ENCODE measurements at regions not wholly inside any gene's neighbourhood (a gene's known extent, or its start where the extent isn't known, plus 50 kb on each side); places are given as distances from the start of the nearest gene placed in this dataset.

GRCh38 chr5:71789746-71790145 lies 70.7 kb downstream of the CARTPT start:
- TF ChIP-seq FOXP2 (optimal IDR thresholded peaks at IDR 0.05; ENCODE audit: borderline replicate concordance, extremely low read depth, extremely low read length, insufficient read depth) (no peak), SIN3A (IDR thresholded peaks at IDR 0.05; ENCODE audit: borderline replicate concordance, insufficient read depth, low read length) (no peak), POLR2AphosphoS5 (IDR thresholded peaks at IDR 0.05; ENCODE audit: low read depth, low read length) (no peak), REST (IDR thresholded peaks at IDR 0.05; ENCODE audit: insufficient read depth in 1 of 2, low read depth in 2 of 2, low read length in 2 of 2) (no peak), TAF1 (IDR thresholded peaks at IDR 0.05; ENCODE audit: borderline replicate concordance, insufficient read depth, low read length) (no peak)

GRCh38 chr5:71790433-71790832 lies 71.4 kb downstream of the CARTPT start:
- TF ChIP-seq REST (IDR thresholded peaks at IDR 0.05; ENCODE audit: insufficient read depth in 1 of 2, low read depth in 2 of 2, low read length in 2 of 2): no peak
- TF ChIP-seq TAF1 (IDR thresholded peaks at IDR 0.05; ENCODE audit: borderline replicate concordance, insufficient read depth, low read length): no peak
- TF ChIP-seq POLR2AphosphoS5 (IDR thresholded peaks at IDR 0.05; ENCODE audit: low read depth, low read length): no peak
- no peak for TF ChIP-seq FOXP2 (optimal IDR thresholded peaks at IDR 0.05; ENCODE audit: borderline replicate concordance, extremely low read depth, extremely low read length, insufficient read depth)
- TF ChIP-seq SIN3A (IDR thresholded peaks at IDR 0.05; ENCODE audit: borderline replicate concordance, insufficient read depth, low read length): no peak

GRCh38 chr5:71794061-71794695 lies 75.1 kb downstream of the CARTPT start:
- no peak for TF ChIP-seq REST (IDR thresholded peaks at IDR 0.05; ENCODE audit: insufficient read depth in 1 of 2, low read depth in 2 of 2, low read length in 2 of 2)
- no peak for TF ChIP-seq TAF1 (IDR thresholded peaks at IDR 0.05; ENCODE audit: borderline replicate concordance, insufficient read depth, low read length)
- no peak for TF ChIP-seq POLR2AphosphoS5 (IDR thresholded peaks at IDR 0.05; ENCODE audit: low read depth, low read length)
- TF ChIP-seq SIN3A (IDR thresholded peaks at IDR 0.05; ENCODE audit: borderline replicate concordance, insufficient read depth, low read length): no peak
- no peak for TF ChIP-seq FOXP2 (optimal IDR thresholded peaks at IDR 0.05; ENCODE audit: borderline replicate concordance, extremely low read depth, extremely low read length, insufficient read depth)

- TF ChIP-seq POLR2AphosphoS5 (IDR thresholded peaks at IDR 0.05; ENCODE audit: low read depth, low read length) (no peak), REST (IDR thresholded peaks at IDR 0.05; ENCODE audit: insufficient read depth in 1 of 2, low read depth in 2 of 2, low read length in 2 of 2) (no peak), SIN3A (IDR thresholded peaks at IDR 0.05; ENCODE audit: borderline replicate concordance, insufficient read depth, low read length) (no peak), FOXP2 (optimal IDR thresholded peaks at IDR 0.05; ENCODE audit: borderline replicate concordance, extremely low read depth, extremely low read length, insufficient read depth) (no peak), TAF1 (IDR thresholded peaks at IDR 0.05; ENCODE audit: borderline replicate concordance, insufficient read depth, low read length) (no peak)
Observed at GRCh38 chr5:71802673-71803072, 83.6 kb downstream of the CARTPT start.

Measured in PFSK-1 (cell line).